ACC112 (cell line): ENCODE measurements at regions not wholly inside any gene's neighbourhood (a gene's known extent, or its start where the extent isn't known, plus 50 kb on each side); places are given as distances from the start of the nearest gene placed in this dataset.

Experiments used
- H2AFZ ChIP-seq: fragments of 200-600 bp; sonication (generic); one replicate; pipeline ENCODE4 v1.6.0; 2017; ENCODE audit warnings: antibody characterized with exemption, low read length; ENCODE audit not compliant: unreplicated experiment
- H3K27ac ChIP-seq: fragments of 200-600 bp; sonication (generic); 2 replicates; pipeline ENCODE4 v1.5.1; 2014; ENCODE audit warnings: low read depth, mild to moderate bottlenecking, antibody characterized with exemption, low read length, moderate library complexity
- H3K27me3 ChIP-seq: fragments of 200-600 bp; sonication (generic); 2 replicates; pipeline ENCODE4 v1.6.1; 2014; ENCODE audit warnings: mild to moderate bottlenecking, antibody characterized with exemption, low read length, moderate library complexity, mixed read lengths; ENCODE audit not compliant: insufficient read depth
- H3K36me3 ChIP-seq: fragments of 200-600 bp; sonication (generic); 2 replicates; pipeline ENCODE4 v1.6.1; 2016; ENCODE audit warnings: mild to moderate bottlenecking, antibody characterized with exemption, low read length, moderate library complexity, mixed read lengths; ENCODE audit not compliant: insufficient read depth
- H3K4me1 ChIP-seq: fragments of 200-600 bp; sonication (generic); one replicate; pipeline ENCODE4 v1.6.1; 2016; ENCODE audit warnings: low read length, mixed read lengths; ENCODE audit not compliant: insufficient read depth, unreplicated experiment, control insufficient read depth
- H3K4me3 ChIP-seq: fragments of 200-600 bp; sonication (generic); 2 replicates; pipeline ENCODE4 v1.5.1; 2014; ENCODE audit warnings: mild to moderate bottlenecking, low read depth, low read length
- H3K79me2 ChIP-seq: fragments of 200-600 bp; sonication (generic); one replicate; pipeline ENCODE4 v1.6.0; 2016; ENCODE audit warnings: low read length; ENCODE audit not compliant: control insufficient read depth, unreplicated experiment, insufficient read depth

DNA sequence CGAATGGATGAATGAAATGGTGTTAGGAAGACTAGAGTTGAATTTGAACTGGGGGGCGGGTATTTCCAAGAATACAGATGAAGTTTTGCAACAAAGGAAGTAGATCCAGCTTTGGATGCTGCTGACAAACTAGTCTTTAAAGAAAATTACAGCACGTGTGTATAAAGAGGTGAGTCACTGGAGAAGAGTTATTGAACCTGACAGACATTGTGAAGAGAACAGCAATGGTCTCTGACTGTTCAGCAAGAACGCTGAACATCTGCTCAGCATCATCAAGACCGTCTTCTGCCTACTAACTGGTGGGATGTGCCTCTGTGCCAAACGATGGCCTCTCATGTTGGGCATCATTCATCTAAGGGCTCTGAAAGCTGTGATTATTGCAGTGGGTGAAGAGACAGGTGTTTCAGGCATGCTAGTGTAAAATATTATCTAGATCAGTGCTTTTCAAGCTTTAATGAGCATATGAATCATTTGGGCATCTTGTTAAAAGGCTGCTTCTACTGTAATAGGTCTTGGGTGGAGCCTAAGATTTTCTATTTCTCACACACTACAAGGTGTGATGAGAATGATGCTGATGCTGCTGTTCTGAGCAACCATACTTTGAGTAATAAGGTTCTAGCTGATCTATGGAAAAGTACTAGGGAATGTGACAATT, 291.3 kb downstream of the PTEN start:
- H3K27ac ChIP-seq = no peak overlapping the region
- 0 out of 2 replicates have a peak, but pooled peaks cover 3% of the 10 kb centered on the region for H3K36me3 ChIP-seq
- H3K79me2 ChIP-seq = no peaks in the 10 kb centered on the region
- H3K4me3 ChIP-seq = no peak overlapping the region
- peak overlapping the region; percentile 33 for H2AFZ ChIP-seq
- H3K4me1 ChIP-seq = peaks cover 80% of the 10 kb centered on the region
- no peaks in the 10 kb centered on the region for H3K27me3 ChIP-seq

DNA sequence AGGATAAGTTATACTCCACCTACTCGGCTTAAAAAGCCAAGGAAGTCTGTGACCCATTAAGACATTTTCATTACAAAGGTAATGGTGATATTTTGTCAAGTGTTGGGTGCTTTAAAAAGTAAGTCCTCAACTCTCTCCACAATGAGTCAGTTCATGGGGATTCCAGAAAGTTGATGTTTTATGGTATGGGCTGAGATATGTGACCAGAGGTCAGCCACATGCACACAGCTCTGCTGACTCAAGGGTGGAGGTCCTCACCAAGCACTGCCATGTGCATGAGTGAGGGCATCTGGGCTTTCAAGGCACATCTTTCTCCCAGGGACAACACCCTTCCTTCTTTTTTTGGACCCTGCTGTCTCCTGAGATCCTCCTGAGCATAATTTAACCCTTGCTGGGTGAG, 292.9 kb downstream of the PTEN start:
- Histone ChIP-seq H3K4me3 (no peak overlapping the region; the same call in 1 of the 2 replicates), H3K36me3 (0 out of 2 replicates have a peak, but pooled peaks cover 3% of the 10 kb centered on the region), H3K27ac (peak overlapping the region; percentile 83), H3K79me2 (no peaks in the 10 kb centered on the region), H2AFZ (peak overlapping the region; percentile 39), H3K27me3 (no peaks in the 10 kb centered on the region), H3K4me1 (peaks cover 68% of the 10 kb centered on the region)

DNA sequence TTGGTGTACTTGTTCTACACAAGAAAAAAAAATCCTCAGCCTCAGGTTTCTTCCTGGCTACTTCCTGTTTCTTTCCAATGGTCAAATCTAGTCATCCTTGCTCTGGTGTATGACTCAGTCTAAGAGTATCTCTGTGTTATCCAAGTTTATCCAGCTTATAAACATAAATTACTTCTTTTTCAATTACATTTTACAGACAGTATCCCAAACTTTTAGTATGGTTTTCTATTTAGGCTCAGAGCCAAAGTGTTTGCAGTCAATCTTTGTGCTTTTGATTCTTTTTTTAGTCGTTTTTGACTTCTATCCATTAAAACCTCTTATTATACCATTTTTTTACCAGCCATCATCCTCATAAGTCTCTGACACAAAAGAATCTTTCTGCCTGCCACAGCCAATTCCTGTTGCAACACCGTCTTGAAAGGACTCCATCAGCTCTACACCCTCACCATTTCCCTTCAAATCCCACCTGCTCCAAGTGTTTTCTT, 294.6 kb downstream of the PTEN start:
- Histone ChIP-seq H3K79me2 (no peaks in the 10 kb centered on the region), H3K27me3 (no peaks in the 10 kb centered on the region), H3K27ac (peak overlapping the region; percentile 83), H2AFZ (peak overlapping the region; percentile 62), H3K4me1 (peaks cover 55% of the 10 kb centered on the region), H3K4me3 (peak overlapping the region; percentile 24), H3K36me3 (no peaks in the 10 kb centered on the region)

DNA sequence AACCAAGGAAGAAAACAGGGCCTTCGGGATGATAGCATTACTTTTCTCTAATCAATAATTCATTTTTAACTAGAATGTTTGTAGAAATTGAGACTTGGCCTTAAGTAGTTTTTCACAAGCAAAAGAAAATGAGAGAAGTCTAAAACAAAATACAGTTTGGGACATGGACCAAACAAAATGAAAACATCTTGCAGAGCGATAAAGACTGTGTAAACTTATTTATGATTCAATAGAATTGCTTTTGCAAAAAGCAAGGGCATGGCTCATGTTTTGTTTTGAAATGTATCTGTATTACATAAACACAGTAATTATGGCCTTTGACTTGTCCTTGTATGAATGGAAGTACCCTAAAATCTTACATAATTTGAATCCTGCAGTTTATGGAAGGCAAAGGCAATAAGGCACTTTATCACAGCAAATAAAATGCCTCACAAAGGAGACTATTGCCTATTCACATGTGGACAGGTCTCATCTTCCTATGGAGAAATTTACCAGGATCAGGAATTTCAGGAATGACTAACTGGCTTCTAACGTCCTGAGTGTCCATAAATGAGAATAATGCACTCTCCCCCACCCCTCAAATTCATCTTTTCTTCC, 295.2 kb downstream of the PTEN start:
- H3K36me3 ChIP-seq = no peaks in the 10 kb centered on the region
- peak overlapping the region; percentile 24 for H3K4me3 ChIP-seq
- no peaks in the 10 kb centered on the region for H3K27me3 ChIP-seq
- no peaks in the 10 kb centered on the region for H3K79me2 ChIP-seq
- H2AFZ ChIP-seq = peak overlapping the region; percentile 79
- H3K4me1 ChIP-seq = peaks cover 52% of the 10 kb centered on the region
- H3K27ac ChIP-seq = peak overlapping the region; percentile 83

DNA sequence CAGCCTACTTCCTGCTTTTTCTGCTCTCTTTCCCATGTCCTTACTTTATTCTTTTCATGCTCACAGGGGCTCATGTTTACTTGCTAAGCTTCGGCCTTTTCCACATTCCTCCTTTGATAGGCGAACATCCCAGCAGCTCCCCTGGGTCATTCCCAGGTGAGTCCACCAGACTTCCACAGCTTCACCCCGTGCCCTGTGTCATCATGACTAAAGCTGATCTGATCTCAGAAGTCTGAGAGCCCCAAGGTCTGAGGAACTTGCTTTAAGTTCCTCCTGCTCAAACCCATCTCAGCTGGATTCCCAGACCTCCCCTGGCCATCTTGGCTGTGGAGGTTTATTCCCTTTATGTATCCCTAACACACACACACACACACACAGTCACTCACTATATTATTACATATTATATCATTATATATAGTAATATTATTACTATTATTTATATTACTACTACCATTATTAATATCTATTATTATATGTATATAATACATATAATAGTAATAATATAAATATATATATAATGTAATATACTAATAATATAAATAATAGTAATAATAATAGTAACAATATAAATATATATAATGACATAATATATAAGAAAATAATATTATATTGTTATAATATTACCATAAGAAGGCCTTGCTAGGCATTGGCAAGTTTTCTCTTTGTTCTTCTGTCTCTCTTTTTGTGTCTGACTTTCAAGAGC, 295.9 kb downstream of the PTEN start:
- Histone ChIP-seq H3K4me3 (no peak overlapping the region), H3K36me3 (no peaks in the 10 kb centered on the region), H2AFZ (peak overlapping the region; percentile 79), H3K27me3 (no peaks in the 10 kb centered on the region), H3K4me1 (peaks cover 50% of the 10 kb centered on the region), H3K27ac (peak overlapping the region; percentile 83), H3K79me2 (no peaks in the 10 kb centered on the region)

DNA sequence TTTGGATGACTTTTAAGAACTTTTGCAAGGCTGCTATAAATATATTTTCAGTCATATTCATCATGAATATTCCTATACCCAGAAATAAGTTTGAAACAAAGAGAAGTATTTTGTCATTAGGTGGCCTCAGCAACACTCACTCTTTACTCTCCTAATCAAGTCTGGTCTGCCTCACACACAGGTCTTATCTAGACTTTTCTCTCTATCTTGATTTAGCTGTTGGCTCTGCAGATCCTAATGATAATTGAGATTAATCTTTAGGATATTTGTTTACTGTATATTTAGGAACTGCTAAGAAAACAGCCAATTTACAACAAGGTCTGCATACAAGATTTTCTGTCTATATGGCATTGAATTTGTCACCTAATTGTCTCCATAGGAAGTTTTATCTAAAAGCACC, 297.6 kb downstream of the PTEN start:
- Histone ChIP-seq H3K4me1 (peaks cover 32% of the 10 kb centered on the region), H3K27ac (no peak overlapping the region), H3K36me3 (no peaks in the 10 kb centered on the region), H3K79me2 (no peaks in the 10 kb centered on the region), H3K4me3 (no peak overlapping the region), H2AFZ (no peak overlapping the region), H3K27me3 (no peaks in the 10 kb centered on the region)

DNA sequence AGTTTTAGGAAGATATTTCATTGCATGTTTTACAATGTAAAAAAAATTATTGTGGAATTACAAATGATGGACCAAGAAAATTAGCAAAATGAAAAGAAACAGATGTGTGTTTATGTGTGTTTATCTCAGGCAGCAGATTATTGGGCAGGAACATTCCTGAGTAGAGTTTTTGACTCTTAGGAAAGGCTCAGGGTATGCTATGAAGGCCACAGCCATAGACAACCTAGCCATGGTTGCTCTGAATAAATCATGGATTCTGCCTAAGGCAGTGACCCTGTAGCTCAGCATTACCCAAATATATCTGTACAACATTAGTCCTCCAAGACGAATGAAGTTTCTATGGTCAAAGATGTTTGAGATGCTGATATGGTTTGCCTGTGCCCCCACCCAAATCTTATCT, 298.3 kb downstream of the PTEN start:
- H3K36me3 ChIP-seq = no peaks in the 10 kb centered on the region
- H3K4me1 ChIP-seq = peaks cover 26% of the 10 kb centered on the region
- H3K27ac ChIP-seq = no peak overlapping the region
- H3K79me2 ChIP-seq = no peaks in the 10 kb centered on the region
- no peak overlapping the region for H2AFZ ChIP-seq
- no peaks in the 10 kb centered on the region for H3K27me3 ChIP-seq
- H3K4me3 ChIP-seq = no peak overlapping the region

DNA sequence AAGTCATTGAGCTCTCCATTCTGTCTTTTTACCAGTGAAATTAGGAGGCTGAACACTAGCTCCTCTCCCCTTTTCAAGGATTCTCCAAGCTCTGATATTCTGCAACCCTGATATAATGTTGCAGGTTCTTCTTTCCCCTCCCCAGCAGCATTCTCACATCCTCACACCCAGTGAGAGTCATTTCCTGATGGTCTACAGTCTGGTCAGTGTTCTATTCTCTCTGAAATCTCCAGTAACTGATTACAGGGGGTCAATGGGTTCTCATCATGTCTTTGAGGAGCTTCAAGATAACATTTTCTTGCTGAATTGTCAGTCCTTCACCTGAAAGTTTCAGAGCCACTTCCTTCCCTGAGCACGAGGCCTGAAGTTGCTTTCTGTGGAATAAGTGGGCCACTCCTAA, 299.4 kb downstream of the PTEN start:
- Histone ChIP-seq H3K79me2 (no peaks in the 10 kb centered on the region), H3K36me3 (no peaks in the 10 kb centered on the region), H3K27ac (no peak overlapping the region), H3K27me3 (no peaks in the 10 kb centered on the region), H2AFZ (peak overlapping the region; percentile 51), H3K4me3 (no peak overlapping the region), H3K4me1 (peaks cover 15% of the 10 kb centered on the region)

DNA sequence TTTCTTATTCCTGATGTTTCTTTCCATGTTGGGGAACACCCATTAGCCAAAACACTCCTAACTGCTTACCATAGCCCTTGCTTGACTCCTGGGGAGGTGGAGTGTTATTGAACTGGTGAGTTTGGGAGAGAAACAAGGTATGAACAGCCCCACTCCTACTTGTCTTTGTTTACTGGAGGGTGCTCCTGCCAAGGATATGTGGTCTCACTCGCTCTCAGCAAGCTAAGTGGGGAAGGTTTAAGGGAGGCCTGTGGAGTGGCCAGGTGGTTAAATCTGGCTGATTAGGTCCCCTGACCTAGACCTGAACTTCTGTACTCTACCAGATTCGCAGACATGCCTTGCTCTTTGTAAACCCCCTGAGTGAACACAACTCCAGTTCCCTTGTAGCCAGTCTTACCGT, 300.1 kb downstream of the PTEN start:
- Histone ChIP-seq H3K4me1 (peaks cover 7% of the 10 kb centered on the region), H3K4me3 (no peak overlapping the region), H3K27ac (no peak overlapping the region), H3K27me3 (no peaks in the 10 kb centered on the region), H3K79me2 (no peaks in the 10 kb centered on the region), H3K36me3 (no peaks in the 10 kb centered on the region), H2AFZ (no peak overlapping the region)

DNA sequence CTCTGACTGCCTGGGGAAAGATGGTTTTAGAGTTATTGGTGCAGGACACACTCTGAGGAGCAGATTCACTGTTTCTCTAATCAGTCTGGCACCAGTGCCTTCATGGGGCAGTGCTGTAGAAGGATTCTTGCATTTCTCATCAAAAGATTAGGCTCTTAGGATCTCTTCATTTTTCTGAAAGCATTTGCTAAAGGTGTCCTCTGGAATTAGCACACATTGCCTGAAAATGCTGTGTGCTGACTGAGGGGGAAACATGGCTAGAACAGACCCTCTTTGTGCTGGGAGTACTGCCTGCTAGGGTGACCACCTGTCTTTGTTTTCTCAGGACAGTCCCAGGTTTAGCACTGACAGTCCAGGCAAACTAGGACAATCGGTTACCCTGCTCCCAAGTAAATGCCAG, 301.0 kb downstream of the PTEN start:
- H3K79me2 ChIP-seq = no peaks in the 10 kb centered on the region
- no peaks in the 10 kb centered on the region for H3K27me3 ChIP-seq
- no peak overlapping the region for H3K27ac ChIP-seq
- H3K4me1 ChIP-seq = no peaks in the 10 kb centered on the region
- no peak overlapping the region for H2AFZ ChIP-seq
- no peaks in the 10 kb centered on the region for H3K36me3 ChIP-seq
- H3K4me3 ChIP-seq = no peak overlapping the region
